ENCODE measurements at regions not wholly inside any gene's neighbourhood (a gene's known extent, or its start where the extent isn't known, plus 50 kb on each side); places are given as distances from the start of the nearest gene placed in this dataset.

DNA sequence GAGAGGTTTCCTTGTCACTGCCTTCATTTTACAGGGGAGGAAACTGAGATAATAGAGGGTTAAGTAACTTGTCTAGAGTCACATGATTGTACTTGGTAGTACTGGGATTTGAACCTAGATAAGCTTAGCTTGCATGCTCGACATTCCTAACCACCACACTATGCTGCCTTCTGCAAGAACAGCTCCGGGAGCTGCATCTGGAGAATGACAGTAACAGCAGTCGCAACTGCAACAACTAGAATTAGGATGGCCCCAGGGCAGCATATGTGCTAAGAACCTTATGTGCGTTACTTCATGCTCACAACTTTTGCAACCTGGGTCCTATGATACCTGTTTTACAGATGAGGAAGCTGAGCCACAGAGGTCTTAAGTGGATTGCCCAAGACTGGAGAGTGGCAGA lies 89.5 kb upstream of the LCORL start:
- TF ChIP-seq POLR2A (IDR thresholded peaks at IDR 0.05; ENCODE audit: low read depth, low read length) (no peak), TAF1 (IDR thresholded peaks at IDR 0.05; ENCODE audit: borderline replicate concordance, low read depth, low read length) (no peak), POLR2AphosphoS5 (IDR thresholded peaks at IDR 0.05; ENCODE audit: low read depth, low read length) (no peak)
